HEK293T (cell line): ENCODE measurements at regions not wholly inside any gene's neighbourhood (a gene's known extent, or its start where the extent isn't known, plus 50 kb on each side); places are given as distances from the start of the nearest gene placed in this dataset.

Experiments used
- CTCF ChIA-PET: fragments of 350-600 bp; formaldehyde crosslinking; extraction: SDS; loops from one replicate; lab custom pipeline; 2021; ENCODE audit warnings: antibody characterized with exemption, inconsistent platforms; lab: Yijun Ruan, JAX
- POLR2A ChIA-PET: fragments of 350-600 bp; formaldehyde crosslinking; extraction: SDS; loops from one replicate; lab custom pipeline; 2020; ENCODE audit warnings: antibody characterized with exemption, inconsistent platforms; lab: Yijun Ruan, JAX
- DNase-seq: peaks from one replicate; pipeline ENCODE4 v3.0.0; 2012; ENCODE audit warnings: mixed read lengths; ENCODE audit errors: extremely low spot score
- ARNT ChIP-seq: fragments of 450-650 bp; IDR thresholded peaks from 2 replicates; pipeline ENCODE4 v1.6.1; 2017; ENCODE audit warnings: mild to moderate bottlenecking
- BHLHE40 ChIP-seq: fragments of 450-650 bp; IDR thresholded peaks from 2 replicates; pipeline ENCODE4 v1.6.1; 2016; ENCODE audit warnings: mild to moderate bottlenecking, moderate library complexity, borderline replicate concordance
- CTBP1 ChIP-seq: fragments of 450-650 bp; IDR thresholded peaks from 2 replicates; pipeline ENCODE4 v1.6.1; 2016; ENCODE audit warnings: borderline replicate concordance
- ELF4 ChIP-seq: fragments of 450-650 bp; IDR thresholded peaks from 2 replicates; pipeline ENCODE4 v1.6.1; 2017; ENCODE audit warnings: antibody characterized with exemption
- FOXA1 ChIP-seq: fragments of 450-650 bp; IDR thresholded peaks from 2 replicates; pipeline ENCODE4 v1.6.1; 2016; ENCODE audit warnings: mild to moderate bottlenecking
- FOXK2 ChIP-seq: fragments of 450-650 bp; IDR thresholded peaks from 2 replicates; pipeline ENCODE4 v1.6.1; 2016; ENCODE audit warnings: mild to moderate bottlenecking
- FOXM1 ChIP-seq: fragments of 450-650 bp; IDR thresholded peaks from 2 replicates; pipeline ENCODE4 v1.6.1; 2017; ENCODE audit warnings: mild to moderate bottlenecking, borderline replicate concordance
- HDGF ChIP-seq: fragments of 450-650 bp; IDR thresholded peaks from 2 replicates; pipeline ENCODE4 v1.6.1; 2017; ENCODE audit warnings: antibody characterized with exemption, borderline replicate concordance
- L3MBTL2 ChIP-seq: fragments of 450-650 bp; conservative IDR thresholded peaks from 2 replicates; pipeline ENCODE4 v1.6.1; 2016; ENCODE audit warnings: mild to moderate bottlenecking
- LEF1 ChIP-seq: fragments of 450-650 bp; IDR thresholded peaks from 2 replicates; pipeline ENCODE4 v1.6.1; 2017; ENCODE audit warnings: mild to moderate bottlenecking, borderline replicate concordance
- NFRKB ChIP-seq: fragments of 450-650 bp; IDR thresholded peaks from 2 replicates; pipeline ENCODE4 v1.6.1; 2016; ENCODE audit warnings: mild to moderate bottlenecking, moderate library complexity
- PKNOX1 ChIP-seq: fragments of 450-650 bp; IDR thresholded peaks from 2 replicates; pipeline ENCODE4 v1.6.1; 2016
- SP1 ChIP-seq: fragments of 450-650 bp; IDR thresholded peaks from 2 replicates; pipeline ENCODE4 v1.6.1; 2017
- SUZ12 ChIP-seq: fragments of 450-650 bp; IDR thresholded peaks from 2 replicates; pipeline ENCODE4 v1.6.1; 2016; ENCODE audit warnings: mild to moderate bottlenecking
- TARDBP ChIP-seq: fragments of 450-650 bp; IDR thresholded peaks from 2 replicates; pipeline ENCODE4 v1.6.1; 2016
- ZNF384 ChIP-seq: fragments of 450-650 bp; IDR thresholded peaks from 2 replicates; pipeline ENCODE4 v1.6.1; 2016

DNA sequence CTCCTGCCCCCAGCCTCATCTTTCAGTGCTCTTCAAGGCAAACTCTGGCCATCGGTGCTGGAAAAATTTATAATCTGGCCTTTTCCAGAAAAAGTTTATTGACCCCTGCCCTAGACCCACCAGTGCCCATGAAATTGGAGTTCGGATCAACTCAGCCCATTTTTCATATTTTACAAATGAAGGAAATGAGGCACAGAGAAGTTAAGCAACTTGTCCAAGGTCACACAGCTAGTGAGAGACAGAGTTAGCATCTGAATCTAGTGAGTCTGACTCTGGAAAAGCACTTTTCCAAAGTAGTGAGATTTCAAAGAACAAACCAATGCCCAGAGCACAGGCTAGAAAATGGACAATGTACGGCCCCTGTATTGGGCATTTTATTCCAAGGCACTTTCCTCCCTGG is 69.4 kb upstream of the TLE3 start:
- DNase-seq = no peak
- POLR2A ChIA-PET = no interaction called here
- no peak for TF ChIP-seq FOXA1
- no peak for TF ChIP-seq LEF1
- TF ChIP-seq ARNT = no peak
- TF ChIP-seq FOXM1 = no peak
- no peak for TF ChIP-seq HDGF
- no peak for TF ChIP-seq ZNF384
- no peak for TF ChIP-seq NFRKB
- TF ChIP-seq SP1 = no peak
- no peak for TF ChIP-seq FOXK2
- no peak for TF ChIP-seq CTBP1
- no peak for TF ChIP-seq TARDBP
- TF ChIP-seq BHLHE40 = no peak
- TF ChIP-seq SUZ12 = no peak
- TF ChIP-seq PKNOX1 = no peak
- no peak for TF ChIP-seq ELF4
- TF ChIP-seq L3MBTL2 = no peak
- CTCF ChIA-PET = no interaction called here

- no peak for DNase-seq
- TF ChIP-seq NFRKB = no peak
- TF ChIP-seq LEF1 = no peak
- no peak for TF ChIP-seq FOXA1
- no peak for TF ChIP-seq FOXM1
- TF ChIP-seq TARDBP = no peak
- ChIA-PET CTCF (no interaction called here), POLR2A (interaction anchor here (1.3 kb wide), 1 partner anchor 66 kb away, joined by 5 read pairs; no protein-coding TSS in a partner anchor)
Observed at GRCh38 chr15:70166506-70167087, 68.9 kb upstream of the TLE3 start.

DNA sequence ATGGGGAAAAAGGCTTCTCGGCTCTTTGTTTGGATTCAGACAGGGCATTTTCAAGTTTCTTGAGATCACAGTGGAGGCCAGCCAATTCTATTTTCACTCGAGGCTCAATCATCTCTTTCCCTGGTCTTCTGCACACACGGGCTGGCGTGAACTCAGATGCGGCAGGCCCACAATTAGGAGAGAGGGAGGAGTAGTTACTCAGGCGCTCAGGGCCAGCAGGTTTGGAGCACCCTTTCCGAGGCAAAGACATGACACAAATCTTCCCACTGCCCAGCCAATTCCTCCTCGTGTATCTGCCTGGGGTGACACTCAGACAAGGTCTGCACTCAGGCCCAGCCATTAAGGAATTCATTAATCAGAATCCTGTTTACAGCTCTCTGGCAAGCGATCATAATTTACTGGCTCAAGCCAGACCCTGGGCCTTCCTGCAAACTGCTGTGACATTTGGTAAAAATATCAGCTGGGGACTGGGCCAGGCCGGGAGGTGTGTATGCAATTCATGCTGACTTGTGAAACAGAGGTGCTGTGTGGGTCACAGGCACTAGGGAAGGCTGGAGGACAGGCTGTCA is 68.1 kb upstream of the TLE3 start:
- no peak for DNase-seq
- CTCF ChIA-PET = no interaction called here
- POLR2A ChIA-PET = interaction anchor here (1.3 kb wide), 1 partner anchor 65 kb away, joined by 5 read pairs; no protein-coding TSS in a partner anchor
- TF ChIP-seq SP1 (no peak), TARDBP (no peak), FOXM1 (no peak), PKNOX1 (no peak), FOXK2 (no peak), ARNT (no peak), HDGF (no peak), ZNF384 (no peak), ELF4 (no peak), NFRKB (no peak), CTBP1 (no peak), FOXA1 (no peak), L3MBTL2 (no peak), SUZ12 (no peak), LEF1 (no peak), BHLHE40 (no peak)

GRCh38 chr15:70164910-70165715 is 67.4 kb upstream of the TLE3 start:
- TF ChIP-seq ZNF384 (no peak), TARDBP (no peak), SUZ12 (no peak), NFRKB (no peak)
- ChIA-PET POLR2A (interaction anchor here (1.3 kb wide), 1 partner anchor 65 kb away, joined by 5 read pairs; no protein-coding TSS in a partner anchor), CTCF (no interaction called here)
- DNase-seq = no peak

DNA sequence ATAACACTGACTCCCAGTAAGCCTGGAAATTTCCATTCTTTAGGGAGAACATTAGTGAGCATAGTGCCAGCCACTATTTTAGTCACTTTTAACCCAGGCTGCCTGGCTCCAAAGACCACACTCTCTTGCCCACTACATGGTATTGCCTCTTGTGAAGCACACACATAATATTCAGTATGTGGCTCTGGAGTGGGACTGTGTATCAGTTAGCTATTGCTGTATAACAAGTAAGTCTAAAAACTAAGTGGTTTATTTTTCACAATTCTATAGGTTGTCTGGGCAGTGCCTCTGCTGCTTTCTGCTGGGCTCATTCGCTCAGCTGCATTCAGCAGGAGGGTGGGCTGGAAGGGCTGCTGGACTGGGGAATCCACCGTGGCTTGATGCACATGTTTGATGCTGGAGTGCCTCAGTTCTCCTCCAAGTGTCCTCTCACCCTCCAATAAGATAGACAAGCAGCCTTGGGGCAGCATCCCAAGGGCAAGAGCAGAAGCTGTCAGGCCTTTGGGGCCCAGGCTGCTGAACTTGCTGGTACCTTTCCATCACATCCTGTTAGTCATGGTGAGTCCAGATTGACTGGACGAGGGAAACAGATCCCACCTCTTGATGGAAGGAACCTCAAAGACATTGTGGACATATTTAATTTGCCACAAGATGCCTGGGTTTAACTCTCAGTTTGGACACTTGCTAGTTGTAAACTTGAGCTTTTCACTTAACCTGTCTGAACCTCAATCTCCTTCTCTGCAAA is 66.6 kb upstream of the TLE3 start:
- POLR2A ChIA-PET = interaction anchor here (1.4 kb wide), 1 partner anchor 66 kb away, joined by 4 read pairs; the partner anchor contains the start of gene TLE3
- TF ChIP-seq NFRKB = no peak
- no peak for TF ChIP-seq SUZ12
- no peak for TF ChIP-seq HDGF
- TF ChIP-seq ARNT = no peak
- TF ChIP-seq FOXA1 = no peak
- no peak for TF ChIP-seq ELF4
- no peak for TF ChIP-seq BHLHE40
- no peak for TF ChIP-seq L3MBTL2
- no peak for TF ChIP-seq TARDBP
- TF ChIP-seq FOXK2 = no peak
- no peak for TF ChIP-seq FOXM1
- TF ChIP-seq SP1 = no peak
- TF ChIP-seq ZNF384 = no peak
- TF ChIP-seq CTBP1 = no peak
- no peak for TF ChIP-seq LEF1
- TF ChIP-seq PKNOX1 = no peak
- no peak for DNase-seq
- CTCF ChIA-PET = no interaction called here
